Right atrium auricular region (tissue), 2 donors: ENCODE measurements at regions not wholly inside any gene's neighbourhood (a gene's known extent, or its start where the extent isn't known, plus 50 kb on each side); places are given as distances from the start of the nearest gene placed in this dataset.

Experiments
- DNase-seq: peaks from one replicate; pipeline ENCODE4 v3.0.0-alpha.2; 2019; ENCODE audit warnings: low spot score
- H3K27ac ChIP-seq, 2 donors: fragments of 200-600 bp; sonication (generic); 1 replicate in 1 of 2; 2 replicates in 1 of 2; pipeline ENCODE4 v1.5.1; 2016 to 2019
- H3K27me3 ChIP-seq, 2 donors: fragments of 200-600 bp; sonication (generic); one replicate each; pipeline versions ENCODE4 v1.5.1 to v1.6.0; 2017 to 2019
- H3K36me3 ChIP-seq: fragments of 200-600 bp; sonication (generic); one replicate; pipeline ENCODE4 v1.5.1; 2016
- H3K4me1 ChIP-seq, 2 donors: fragments of 200-600 bp; sonication (generic); one replicate each; pipeline versions ENCODE4 v1.5.1 to v1.6.0; 2017 to 2019
- H3K4me3 ChIP-seq, 2 donors: fragments of 200-600 bp; sonication (generic); 1 replicate in 1 of 2; 2 replicates in 1 of 2; pipeline ENCODE4 v1.5.1; 2017 to 2019; ENCODE audit warnings: mild to moderate bottlenecking in 1 of 2, moderate library complexity in 1 of 2
- H3K9me3 ChIP-seq, 2 donors: fragments of 200-600 bp; sonication (generic); one replicate each; pipeline ENCODE4 v1.5.1; 2019
- CTCF ChIP-seq, 2 donors: fragments of 200-600 bp; sonication (generic); IDR thresholded peaks; one replicate each; pipeline ENCODE4 v1.5.1; 2019; ENCODE audit warnings: antibody characterized with exemption in 2 of 2

- Histone ChIP-seq H3K4me3 (no peak overlapping the region), H3K4me1 (no peaks in the 10 kb centered on the region), H3K36me3 (no peaks in the 10 kb centered on the region), H3K27ac (no peak overlapping the region), H3K27me3 (no peaks in the 10 kb centered on the region), H3K9me3 (peaks cover 0 to 6% of the 10 kb centered on the region in 2 donors)
- no peak for DNase-seq
- TF ChIP-seq CTCF (IDR thresholded peaks at IDR 0.05) = no peak
Observed at GRCh38 chr1:166258017-166258416, 91.2 kb upstream of the FAM78B start.

DNA sequence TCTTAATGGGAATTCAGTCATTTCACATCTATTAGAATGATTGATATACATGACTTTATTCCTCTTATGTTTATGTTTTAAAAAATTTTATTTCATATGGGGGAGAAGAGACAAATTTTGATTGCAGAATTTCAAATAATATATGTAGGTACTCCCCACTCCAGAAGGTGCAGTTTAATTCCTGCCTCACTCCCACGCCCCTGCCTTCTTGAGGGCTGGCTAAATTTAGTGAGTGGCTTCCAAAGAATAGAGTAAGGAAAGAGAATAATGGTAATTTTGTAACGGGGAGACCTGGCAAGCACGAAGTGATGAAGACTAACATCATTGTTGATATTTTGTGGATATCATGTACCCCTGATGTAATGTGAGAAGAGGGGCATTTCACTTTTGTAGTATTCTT, 94.7 kb upstream of the FAM78B start:
- Histone ChIP-seq H3K4me3 (no peak overlapping the region), H3K9me3 (no peaks in the 10 kb centered on the region), H3K27ac (no peak overlapping the region), H3K4me1 (no peaks in the 10 kb centered on the region), H3K27me3 (no peaks in the 10 kb centered on the region), H3K36me3 (no peaks in the 10 kb centered on the region)
- no peak for DNase-seq
- TF ChIP-seq CTCF (IDR thresholded peaks at IDR 0.05) = no peak

DNA sequence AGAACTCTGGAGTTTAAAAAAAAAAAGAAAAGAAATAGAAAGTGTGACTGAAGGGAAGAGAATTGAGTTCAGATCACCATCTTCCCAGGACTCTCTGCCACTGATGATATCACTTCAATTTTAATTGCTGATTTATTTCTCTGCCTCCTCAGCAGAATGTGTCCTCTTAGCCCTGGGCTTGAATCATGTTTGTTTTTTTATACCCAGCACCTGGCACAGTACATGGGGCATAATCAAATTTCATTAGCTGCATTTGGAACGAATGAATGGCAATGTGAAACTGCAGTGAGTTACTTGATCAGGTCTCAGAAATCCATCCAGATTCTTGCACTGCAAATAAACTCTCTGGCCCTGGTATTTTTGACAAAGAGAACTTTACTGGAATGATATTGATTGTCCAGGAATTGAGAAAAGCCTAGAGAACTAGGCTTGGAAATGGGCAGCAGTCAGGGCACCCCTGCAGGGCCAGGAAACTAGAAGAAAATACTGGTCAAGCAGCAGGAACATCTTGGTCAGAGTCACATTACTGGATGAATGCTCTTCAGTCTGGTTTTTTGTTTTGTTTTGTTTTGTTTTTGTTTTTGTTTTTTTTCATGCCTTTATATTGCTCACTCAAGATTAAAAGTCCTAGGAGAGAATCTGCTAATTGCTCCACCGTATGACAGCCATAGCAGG, 103.8 kb upstream of the FAM78B start:
- Histone ChIP-seq H3K27me3 (no peaks in the 10 kb centered on the region), H3K4me3 (no peak overlapping the region), H3K4me1 (no peaks in the 10 kb centered on the region), H3K27ac (no peak overlapping the region), H3K9me3 (no peaks in the 10 kb centered on the region), H3K36me3 (no peaks in the 10 kb centered on the region)
- no peak for DNase-seq
- TF ChIP-seq CTCF (IDR thresholded peaks at IDR 0.05) = no peak

DNA sequence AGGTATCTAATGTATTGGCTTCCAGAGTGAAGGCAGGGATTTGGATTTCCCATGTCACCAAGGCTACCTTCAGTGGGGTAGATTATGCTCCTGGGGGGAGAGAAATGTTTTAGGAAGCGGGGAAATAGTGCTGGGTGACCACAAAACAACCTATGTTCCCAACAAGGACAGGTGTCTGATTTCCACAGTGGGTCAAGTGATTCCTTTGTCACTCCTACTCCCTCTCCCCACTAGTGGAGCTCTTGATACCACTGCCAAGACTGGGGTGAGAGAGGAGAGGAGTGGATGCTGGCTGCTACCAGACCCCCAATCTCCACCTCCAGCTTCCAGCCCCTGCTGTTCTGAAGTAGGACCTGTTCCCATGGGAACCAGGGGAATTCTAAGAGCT, 104.3 kb upstream of the FAM78B start:
- Histone ChIP-seq H3K9me3 (no peaks in the 10 kb centered on the region), H3K4me1 (no peaks in the 10 kb centered on the region), H3K36me3 (no peaks in the 10 kb centered on the region), H3K4me3 (no peak overlapping the region), H3K27me3 (no peaks in the 10 kb centered on the region), H3K27ac (no peak overlapping the region)
- DNase-seq = no peak
- no peak for TF ChIP-seq CTCF (IDR thresholded peaks at IDR 0.05)

- no peak for TF ChIP-seq CTCF (IDR thresholded peaks at IDR 0.05)
- Histone ChIP-seq H3K36me3 (no peaks in the 10 kb centered on the region), H3K27me3 (no peaks in the 10 kb centered on the region), H3K9me3 (no peaks in the 10 kb centered on the region), H3K27ac (no peak overlapping the region), H3K4me1 (no peaks in the 10 kb centered on the region), H3K4me3 (no peak overlapping the region)
- no peak for DNase-seq
Observed at GRCh38 chr1:166272155-166272554, 105.4 kb upstream of the FAM78B start.

- H3K4me1 ChIP-seq = no peaks in the 10 kb centered on the region
- no peak for DNase-seq
- no peak overlapping the region for H3K4me3 ChIP-seq
- no peaks in the 10 kb centered on the region for H3K27me3 ChIP-seq
- no peak for TF ChIP-seq CTCF (IDR thresholded peaks at IDR 0.05)
- H3K36me3 ChIP-seq = no peaks in the 10 kb centered on the region
- no peaks in the 10 kb centered on the region for H3K9me3 ChIP-seq
- H3K27ac ChIP-seq = no peak overlapping the region
Observed at GRCh38 chr1:166272851-166273250, 106.0 kb upstream of the FAM78B start.
